ENCODE measurements at regions not wholly inside any gene's neighbourhood (a gene's known extent, or its start where the extent isn't known, plus 50 kb on each side); places are given as distances from the start of the nearest gene placed in this dataset.

DNA sequence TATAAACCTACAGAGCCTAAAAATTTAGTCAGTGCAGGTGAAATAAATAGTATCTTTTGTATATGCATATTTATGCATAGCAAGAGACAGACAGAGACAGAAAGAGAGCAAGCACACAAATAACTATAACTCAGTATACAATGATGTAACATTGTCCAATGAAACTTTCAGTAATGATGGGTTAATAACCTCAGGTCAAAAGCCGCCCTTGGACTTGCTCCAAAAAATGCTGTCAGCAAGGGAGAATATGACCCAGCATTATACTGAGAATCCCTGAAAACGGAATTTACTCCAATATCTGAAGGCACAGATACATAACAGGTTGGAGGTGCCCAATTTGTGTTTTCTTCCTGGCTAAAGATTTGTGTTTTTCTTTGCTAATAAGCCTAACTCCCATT is 590.6 kb upstream of the NOX3 start:
- TF ChIP-seq GATA2 (IDR thresholded peaks at IDR 0.05; ENCODE audit: low read depth, low read length): no peak
- no peak for TF ChIP-seq GATA3 (IDR thresholded peaks at IDR 0.05; ENCODE audit: low read depth, low read length)
